HepG2 (cell line): ENCODE measurements at regions not wholly inside any gene's neighbourhood (a gene's known extent, or its start where the extent isn't known, plus 50 kb on each side); places are given as distances from the start of the nearest gene placed in this dataset.

Experiments
- ATAC-seq: fragments of 200-7000 bp; cut with Tn5 transposase; 3 replicates; pipeline ENCODE4 v1.9.1; 2020; ENCODE audit warnings: mild to moderate bottlenecking, moderate library complexity
- BruUV-seq: library from RNA; stranded (reverse); fragments of 400-500 nt; replicated peaks from 2 replicates; lab custom pipeline; 2021; lab: Mats Ljungman, UMichigan
- CTCF ChIA-PET: fragments of 300-600 bp; formaldehyde crosslinking; extraction: SDS; loops from one replicate; lab custom pipeline; 2021; ENCODE audit warnings: low total read pairs, inconsistent platforms, low intra/inter-chr PET ratio; lab: Yijun Ruan, JAX
- POLR2A ChIA-PET: fragments of 350-600 bp; sonication (Branson Sonifier 250); formaldehyde crosslinking; loops from one replicate; lab custom pipeline; 2020; ENCODE audit warnings: antibody characterized with exemption, inconsistent platforms; lab: Yijun Ruan, JAX
- DNase-seq: peaks from one replicate; pipeline ENCODE4 v3.0.0-alpha.2; 2015; ENCODE audit warnings: low spot score
- FAIRE-seq: peaks from 3 replicates; lab custom pipeline; 2011; peaks lifted over from hg19 to GRCh38; lab: Jason Lieb, UNC
- H2AFZ ChIP-seq: one replicate; pipeline ENCODE4 v1.6.1; 2011; ENCODE audit warnings: low read length, inconsistent platforms
- H3K27ac ChIP-seq: fragments of 300-600 bp; 3 replicates; pipeline ENCODE4 v1.8.0; 2011; ENCODE audit warnings: mixed run types, mild to moderate bottlenecking, mixed read lengths, low read length, inconsistent platforms; ENCODE audit not compliant: insufficient read depth; ENCODE audit errors: extremely low read length
- H3K27me3 ChIP-seq, 2 experiments: fragments of 200-600 bp in 1 of 2; 2 replicates in 1 of 2; 3 replicates in 1 of 2; pipeline versions ENCODE4 v1.6.0 to v1.8.0; 2011; ENCODE audit warnings: low read length in 2 of 2, mild to moderate bottlenecking in 2 of 2, moderate library complexity in 2 of 2, inconsistent platforms in 1 of 2; ENCODE audit not compliant: insufficient read depth in 2 of 2, control insufficient read depth in 1 of 2
- H3K36me3 ChIP-seq, 2 experiments: fragments of 200-600 bp in 1 of 2; replicated peaks in 1 of 2; 2 replicates in 1 of 2; 3 replicates in 1 of 2; pipeline versions ENCODE4 v1.5.1 to v1.8.0; 2011; ENCODE audit warnings: low read length in 2 of 2, inconsistent platforms in 1 of 2; ENCODE audit not compliant: insufficient read depth in 2 of 2, control insufficient read depth in 1 of 2
- H3K4me1 ChIP-seq: 2 replicates; pipeline ENCODE4 v1.5.1; 2012; ENCODE audit warnings: low read length, inconsistent platforms; ENCODE audit not compliant: insufficient read depth
- H3K4me2 ChIP-seq: 2 replicates; pipeline ENCODE4 v1.6.0; 2011; ENCODE audit warnings: low read depth, low read length, inconsistent platforms
- H3K4me3 ChIP-seq, 3 experiments: fragments of 200-600 bp in 1 of 3; sonication (generic), shearing (Covaris generic) in 1 of 3; replicated peaks in 1 of 3; 2 replicates each; pipeline ENCODE4 v1.5.1; 2011 to 2016; ENCODE audit warnings: low read length in 3 of 3, inconsistent platforms in 2 of 3, low read depth in 2 of 3, mild to moderate bottlenecking in 2 of 3, control low read depth in 1 of 3, mixed read lengths in 1 of 3; ENCODE audit not compliant: insufficient read depth in 1 of 3
- H3K79me2 ChIP-seq: one replicate; pipeline ENCODE4 v1.6.1; 2011; ENCODE audit warnings: low read length, inconsistent platforms; ENCODE audit not compliant: insufficient read depth
- H3K9ac ChIP-seq: 2 replicates; pipeline ENCODE4 v1.6.0; 2011; ENCODE audit warnings: mild to moderate bottlenecking, low read depth, low read length, inconsistent platforms; ENCODE audit not compliant: insufficient read depth
- H3K9me3 ChIP-seq: 2 replicates; pipeline ENCODE4 v1.5.1; 2012; ENCODE audit warnings: mild to moderate bottlenecking, low read length
- H4K20me1 ChIP-seq: 2 replicates; pipeline ENCODE4 v1.6.0; 2011; ENCODE audit warnings: inconsistent platforms, mild to moderate bottlenecking, low read length, moderate library complexity; ENCODE audit not compliant: insufficient read depth
- DNMT1 ChIP-seq: sonication (generic); formaldehyde crosslinking; IDR thresholded peaks from 2 replicates; pipeline ENCODE4 v1.5.1; 2020; ENCODE audit warnings: mild to moderate bottlenecking, missing genetic modification reagents
- GPN1 ChIP-seq: sonication (generic); formaldehyde crosslinking; IDR thresholded peaks from 2 replicates; pipeline ENCODE4 v1.5.1; 2020; ENCODE audit warnings: missing genetic modification reagents, borderline replicate concordance
- GZF1 ChIP-seq: sonication (generic); formaldehyde crosslinking; IDR thresholded peaks from 2 replicates; pipeline ENCODE4 v1.5.1; 2020; ENCODE audit warnings: mild to moderate bottlenecking, missing genetic modification reagents
- HDAC6 ChIP-seq: fragments of 200-600 bp; sonication (generic); IDR thresholded peaks from 2 replicates; pipeline ENCODE4 v1.7.0; 2017; ENCODE audit warnings: mild to moderate bottlenecking, antibody characterized with exemption, low read length, low read depth
- HOXA7 ChIP-seq: sonication (generic); formaldehyde crosslinking; IDR thresholded peaks from 2 replicates; pipeline ENCODE4 v1.8.1; 2022; ENCODE audit warnings: mild to moderate bottlenecking, missing genetic modification reagents, moderate library complexity
- JUN ChIP-seq: sonication (generic); formaldehyde crosslinking; IDR thresholded peaks from 2 replicates; pipeline ENCODE4 v1.4.0; 2020; ENCODE audit warnings: mild to moderate bottlenecking, missing genetic modification reagents
- NFKB2 ChIP-seq: sonication (generic); formaldehyde crosslinking; IDR thresholded peaks from 2 replicates; pipeline ENCODE4 v1.4.0; 2020; ENCODE audit warnings: missing genetic modification reagents, borderline replicate concordance
- PRMT3 ChIP-seq: sonication (generic); formaldehyde crosslinking; IDR thresholded peaks from 2 replicates; pipeline ENCODE4 v1.8.1; 2022; ENCODE audit warnings: low read depth, mild to moderate bottlenecking, moderate library complexity, missing genetic modification reagents, borderline replicate concordance
- TGIF2 ChIP-seq: IDR thresholded peaks from 2 replicates; pipeline ENCODE4 v1.6.1; 2016; ENCODE audit warnings: control low read depth, missing compliant biosample characterization
- ZC3H13 ChIP-seq: sonication (generic); formaldehyde crosslinking; IDR thresholded peaks from 2 replicates; pipeline ENCODE4 v1.8.1; 2023; ENCODE audit warnings: mild to moderate bottlenecking, missing genetic modification reagents, moderate library complexity
- ZFP41 ChIP-seq: sonication (generic); formaldehyde crosslinking; IDR thresholded peaks from 2 replicates; pipeline ENCODE4 v1.4.0; 2020; ENCODE audit warnings: mild to moderate bottlenecking, missing genetic modification reagents, borderline replicate concordance
- ZNF253 ChIP-seq: sonication (generic); formaldehyde crosslinking; IDR thresholded peaks from 2 replicates; pipeline ENCODE4 v1.8.0; 2022; ENCODE audit warnings: mild to moderate bottlenecking, missing genetic modification reagents, borderline replicate concordance
- ZNF468 ChIP-seq: sonication (generic); formaldehyde crosslinking; IDR thresholded peaks from 2 replicates; pipeline ENCODE4 v1.8.0; 2022; ENCODE audit warnings: mild to moderate bottlenecking, moderate library complexity, missing genetic modification reagents
- ZNF530 ChIP-seq: sonication (generic); formaldehyde crosslinking; IDR thresholded peaks from 2 replicates; pipeline ENCODE4 v1.5.0; 2020; ENCODE audit warnings: low read depth, mild to moderate bottlenecking, missing genetic modification reagents
- ZNF549 ChIP-seq: sonication (generic); formaldehyde crosslinking; IDR thresholded peaks from 2 replicates; pipeline ENCODE4 v1.5.0; 2020; ENCODE audit warnings: missing genetic modification reagents
- ZNF615 ChIP-seq: sonication (generic); formaldehyde crosslinking; IDR thresholded peaks from 2 replicates; pipeline ENCODE4 v1.5.0; 2020; ENCODE audit warnings: mild to moderate bottlenecking, missing genetic modification reagents, borderline replicate concordance
- ZNF678 ChIP-seq: sonication (generic); formaldehyde crosslinking; IDR thresholded peaks from 2 replicates; pipeline ENCODE4 v1.4.0; 2020; ENCODE audit warnings: mild to moderate bottlenecking, missing genetic modification reagents
- ZNF75D ChIP-seq: sonication (generic); formaldehyde crosslinking; IDR thresholded peaks from 2 replicates; pipeline ENCODE4 v1.8.1; 2023; ENCODE audit warnings: missing genetic modification reagents, mild to moderate bottlenecking, borderline replicate concordance
- ZXDC ChIP-seq: sonication (generic); formaldehyde crosslinking; IDR thresholded peaks from 2 replicates; pipeline ENCODE4 v1.5.0; 2020; ENCODE audit warnings: mild to moderate bottlenecking, missing genetic modification reagents
- WGBS: methylation state at CpG from one replicate; pipeline ENCODE4 v1.1.6; 2017; ENCODE audit warnings: low lambda C conversion rate; 5-methylcytosine and 5-hydroxymethylcytosine counted together
- in situ Hi-C: cut with HindIII; loops from 2 replicates; pipeline ENCODE4 v1.10.0; 2017; ENCODE audit warnings: low pct_unique_long_range_greater_than_20kb; ENCODE audit not compliant: extremely low pct_ligation_motif_present
- intact Hi-C: fragments of 100-400 bp; cut with micrococcal nuclease; formaldehyde crosslinking; loops from one replicate; pipeline ENCODE4 v1.10.0; 2022; ENCODE audit not compliant: unreplicated experiment

- ATAC-seq = no peak
- 50% methylated on average over 1 of the region's 1 CpG for WGBS
- no peak overlapping the region for H2AFZ ChIP-seq
- BruUV-seq = no TSS peak
- TF ChIP-seq ZNF678 (CRISPR knock-in tag) = no peak
- TF ChIP-seq HDAC6 = no peak
- no peak for TF ChIP-seq ZC3H13
- TF ChIP-seq ZXDC (CRISPR knock-in tag) = no peak
- no peak for TF ChIP-seq ZNF615
- no peak for TF ChIP-seq DNMT1 (CRISPR knock-in tag)
- TF ChIP-seq NFKB2 (CRISPR knock-in tag) = no peak
- TF ChIP-seq ZNF75D (CRISPR knock-in tag) = no peak
- TF ChIP-seq ZNF253 (CRISPR knock-in tag) = no peak
- no peak for TF ChIP-seq ZFP41 (CRISPR knock-in tag)
- no peak for TF ChIP-seq PRMT3
- no peak for TF ChIP-seq ZNF468 (CRISPR knock-in tag)
- no peak for TF ChIP-seq TGIF2
- no peak for TF ChIP-seq HOXA7 (CRISPR knock-in tag)
- no peak for TF ChIP-seq GZF1
- no peak for TF ChIP-seq ZNF530 (CRISPR knock-in tag)
- TF ChIP-seq GPN1 (CRISPR knock-in tag) = no peak
- no peak for TF ChIP-seq JUN (CRISPR knock-in tag)
- TF ChIP-seq ZNF549 = no peak
- ChIA-PET POLR2A (no interaction called here), CTCF (no interaction called here)
- H3K4me2 ChIP-seq = no peak overlapping the region
- DNase-seq = no peak
- H3K9ac ChIP-seq = no peak overlapping the region
- no peaks in the 10 kb centered on the region for H3K36me3 ChIP-seq
- no peaks in the 10 kb centered on the region for H3K79me2 ChIP-seq
- intact Hi-C loops = no loop called here
- in situ Hi-C loops = no loop called here
- 0 out of 5 replicates have a peak, but pooled peaks cover 0 to 1% of the 10 kb centered on the region in 2 experiments for H3K27me3 ChIP-seq
- no peaks in the 10 kb centered on the region for H3K4me1 ChIP-seq
- H3K4me3 ChIP-seq = no peak overlapping the region
- no peaks in the 10 kb centered on the region for H3K9me3 ChIP-seq
- H3K27ac ChIP-seq = no peak overlapping the region
- H4K20me1 ChIP-seq = no peaks in the 10 kb centered on the region
- FAIRE-seq = no peak
These were observed 191.9 kb downstream of the URB2 start for GRCh38 chr1:229817936-229818335.
